NCI-H1105 treated with DMSO at 0.1 percent for 48 hours (cell line): ENCODE measurements at regions not wholly inside any gene's neighbourhood (a gene's known extent, or its start where the extent isn't known, plus 50 kb on each side); places are given as distances from the start of the nearest gene placed in this dataset.
"Not testable (repeated sequence)": the region's sequence is repeated elsewhere in the genome, so short reads cannot be mapped to it uniquely, and the experiment has no call there.

Experiments used
- DNase-seq: peaks from one replicate; lab custom pipeline; 2025; lab: John Stamatoyannopoulos, UW

DNA sequence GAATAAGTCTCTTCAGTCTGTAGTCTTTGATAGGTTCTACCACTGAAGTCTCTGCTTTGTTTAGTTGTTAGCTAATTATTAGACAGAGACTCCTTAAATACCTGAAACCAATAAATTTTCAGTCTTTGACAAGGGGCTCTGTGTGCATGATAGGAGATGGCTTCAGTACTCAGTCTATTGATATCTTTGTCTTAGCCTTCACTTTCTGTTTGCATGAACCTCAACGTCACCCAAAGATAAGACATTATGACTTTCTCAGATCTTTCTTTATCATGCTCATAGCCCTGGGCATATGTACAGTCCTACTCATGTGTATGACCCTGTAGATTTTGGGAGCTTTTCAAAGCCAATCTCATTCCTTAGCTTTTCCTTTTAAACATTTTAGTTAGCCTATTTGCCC, 183.5 kb upstream of the GCFC2 start:
- no peak for DNase-seq

DNA sequence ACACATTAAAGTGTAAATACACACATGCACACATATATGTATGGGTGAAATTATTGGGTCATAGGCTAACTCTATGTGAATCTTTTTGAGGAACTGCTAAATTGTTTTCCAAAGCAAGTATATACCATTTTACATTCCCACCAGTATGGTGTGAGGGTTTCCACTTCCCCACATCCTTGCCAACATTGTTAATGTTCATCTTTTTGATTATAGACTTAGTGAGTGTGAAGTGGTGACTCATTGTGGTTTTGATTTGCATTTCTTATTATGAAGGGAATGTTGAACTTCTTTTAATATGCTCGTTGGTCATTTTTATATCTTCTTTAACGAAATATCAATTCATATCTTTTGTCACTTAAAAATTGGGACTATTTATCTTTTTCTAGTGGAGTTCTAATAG, 181.8 kb upstream of the GCFC2 start:
- DNase-seq: no peak

GRCh38 chr2:75882530-75882929, 171.8 kb upstream of the GCFC2 start:
- no peak for DNase-seq

- DNase-seq: not testable (repeated sequence)
These were observed 164.9 kb upstream of the GCFC2 start for GRCh38 chr2:75875606-75876005.

DNA sequence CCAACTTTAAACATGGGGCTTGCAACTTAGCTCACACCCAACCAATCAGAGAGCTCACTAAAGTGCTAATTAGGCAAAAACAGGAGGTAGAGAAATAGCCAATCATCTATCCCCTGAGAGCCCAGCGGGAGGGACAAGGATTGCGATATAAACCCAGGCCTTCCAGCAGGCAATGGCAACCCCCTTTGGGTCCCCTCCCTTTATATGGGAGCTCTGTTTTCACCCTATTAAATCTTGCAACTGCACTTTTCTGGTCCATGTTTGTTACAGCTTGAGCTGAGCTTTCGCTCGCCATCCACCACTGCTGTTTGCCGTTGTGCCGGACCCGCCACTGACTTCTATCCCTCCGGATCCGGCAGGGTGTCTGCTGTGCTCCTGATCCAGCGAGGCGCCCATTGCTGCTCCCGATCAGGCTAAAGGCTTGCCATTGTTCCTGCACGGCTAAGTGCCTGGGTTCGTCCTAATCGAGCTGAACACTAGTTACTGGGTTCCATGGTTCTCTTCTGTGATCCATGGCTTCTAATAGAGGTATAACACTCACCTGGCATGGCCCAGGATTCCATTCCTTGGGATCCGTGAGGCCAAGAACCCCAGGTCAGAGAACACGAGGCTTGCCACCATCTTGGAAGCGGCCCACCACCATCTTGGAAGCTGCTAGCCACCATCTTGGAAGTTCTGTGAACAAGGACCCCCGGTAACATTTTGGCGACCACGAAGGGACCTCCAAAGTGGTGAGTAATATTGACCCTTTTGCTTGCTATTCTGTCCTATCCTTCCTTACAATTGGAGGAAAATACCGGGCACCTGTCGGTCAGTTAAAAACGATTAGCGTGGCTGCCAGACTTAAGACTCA, 161.3 kb upstream of the GCFC2 start:
- DNase-seq: not testable (repeated sequence)

DNA sequence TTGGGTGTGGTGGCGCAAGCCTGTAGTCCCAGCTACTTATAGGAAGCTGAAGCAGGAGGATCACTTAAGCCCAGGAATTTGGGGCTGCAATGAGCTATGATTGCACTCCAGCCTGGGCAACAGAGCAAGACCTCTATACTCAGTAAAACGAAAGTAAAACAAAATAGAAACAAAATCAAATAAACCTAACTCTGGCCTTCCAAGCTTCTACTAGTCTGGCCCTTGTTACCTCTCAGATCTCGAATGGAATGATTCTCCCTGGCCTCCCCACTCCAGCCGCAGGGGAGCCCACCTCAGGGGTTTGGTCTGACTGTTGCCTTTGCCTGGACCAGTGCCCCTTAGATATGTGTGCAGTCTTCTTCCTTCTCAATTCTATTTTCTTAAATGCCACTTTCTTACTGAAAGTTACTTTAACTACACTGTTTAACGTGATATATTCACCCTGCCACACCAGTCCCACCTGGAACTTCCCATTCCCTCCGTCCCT, 160.0 kb upstream of the GCFC2 start:
- no peak for DNase-seq

GRCh38 chr2:75870133-75870532, 159.4 kb upstream of the GCFC2 start:
- DNase-seq: no peak

GRCh38 chr2:75865702-75866101, 155.0 kb upstream of the GCFC2 start:
- DNase-seq: no peak

GRCh38 chr2:75865083-75865482, 154.4 kb upstream of the GCFC2 start:
- no peak for DNase-seq

GRCh38 chr2:75862547-75862946, 151.8 kb upstream of the GCFC2 start:
- no peak for DNase-seq

- no peak for DNase-seq
These were observed 142.7 kb upstream of the GCFC2 start for GRCh38 chr2:75853436-75853835.

DNA sequence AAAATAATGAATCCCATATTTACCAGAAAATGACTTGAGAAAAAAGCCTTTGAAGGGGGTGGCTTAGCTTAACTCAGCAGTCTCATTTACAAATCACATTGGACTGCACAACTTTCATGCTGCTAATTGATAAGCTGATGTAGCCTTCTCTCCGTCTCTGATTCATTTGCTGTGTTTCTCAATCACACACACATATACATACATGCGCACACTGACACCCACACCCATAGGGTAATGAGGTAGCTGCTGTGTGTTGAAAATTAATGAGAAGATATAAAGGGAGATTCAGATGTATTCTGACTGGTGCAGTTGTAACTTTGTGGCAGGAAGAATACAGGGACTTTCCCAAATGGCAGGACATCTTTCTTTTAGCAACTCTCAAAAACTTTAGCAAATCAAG, 141.9 kb upstream of the GCFC2 start:
- DNase-seq: no peak

DNA sequence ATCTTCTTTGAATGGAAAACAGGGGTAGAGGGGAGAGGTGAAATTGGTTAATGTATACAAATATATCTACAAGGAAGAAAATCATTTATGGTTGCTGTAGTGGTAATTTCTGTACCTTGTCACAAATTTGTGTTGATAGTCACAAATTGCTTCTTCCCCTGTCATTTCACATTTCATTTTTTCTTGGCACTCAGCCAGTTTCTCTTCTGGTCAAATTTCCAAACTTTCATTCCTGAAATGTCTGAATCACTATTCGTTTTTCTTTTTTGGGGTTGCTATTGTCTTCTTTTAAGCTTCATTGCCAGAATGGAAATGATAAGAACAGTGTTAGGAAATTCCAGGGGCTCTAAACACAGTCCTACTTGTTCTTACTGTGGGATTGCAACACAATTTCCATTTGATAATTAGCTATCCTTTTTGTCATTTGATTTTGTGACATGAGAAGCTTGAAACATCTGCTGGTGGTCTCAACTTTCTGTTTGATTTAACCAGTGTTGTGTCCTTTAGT, 136.0 kb upstream of the GCFC2 start:
- no peak for DNase-seq

GRCh38 chr2:75844651-75845050, 133.9 kb upstream of the GCFC2 start:
- DNase-seq: no peak

DNA sequence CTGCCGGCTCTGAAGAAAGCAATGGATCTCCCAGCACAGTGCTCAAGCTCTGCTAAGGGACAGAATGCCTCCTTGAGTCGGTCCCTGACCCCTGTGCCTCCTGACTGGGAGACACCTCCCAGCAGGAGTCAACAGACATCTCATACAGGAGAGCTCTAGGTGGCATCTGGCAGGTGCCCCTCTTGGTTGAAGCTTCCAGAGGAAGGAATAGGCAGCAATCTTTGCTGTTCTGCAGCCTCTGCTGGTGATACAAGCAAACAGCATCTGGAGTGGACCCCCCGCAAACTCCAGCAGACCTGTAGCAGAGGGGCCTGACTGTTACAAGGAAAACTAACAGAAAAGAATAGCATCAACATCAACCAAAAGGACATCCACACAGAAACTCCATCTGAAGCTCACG, 123.9 kb upstream of the GCFC2 start:
- not testable (repeated sequence) for DNase-seq

DNA sequence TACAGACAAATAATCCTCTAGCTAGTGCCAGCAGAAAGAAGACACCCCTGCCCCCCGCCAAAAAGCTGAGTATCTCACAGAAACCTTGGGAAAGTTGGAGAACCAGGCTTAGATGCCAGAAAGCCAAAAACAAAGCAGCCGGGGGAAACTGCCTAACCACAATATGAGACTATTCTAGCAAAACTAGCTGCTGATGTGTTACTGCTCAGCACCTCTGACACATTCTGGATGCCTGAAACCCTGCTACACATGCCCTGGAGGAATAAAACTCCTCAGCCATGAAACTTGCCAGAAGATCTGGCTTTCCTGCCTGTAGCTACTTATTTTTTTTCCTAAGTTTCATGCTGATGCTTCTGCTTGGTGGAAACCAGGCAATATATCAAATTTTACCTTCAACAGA, 122.7 kb upstream of the GCFC2 start:
- no peak for DNase-seq

DNA sequence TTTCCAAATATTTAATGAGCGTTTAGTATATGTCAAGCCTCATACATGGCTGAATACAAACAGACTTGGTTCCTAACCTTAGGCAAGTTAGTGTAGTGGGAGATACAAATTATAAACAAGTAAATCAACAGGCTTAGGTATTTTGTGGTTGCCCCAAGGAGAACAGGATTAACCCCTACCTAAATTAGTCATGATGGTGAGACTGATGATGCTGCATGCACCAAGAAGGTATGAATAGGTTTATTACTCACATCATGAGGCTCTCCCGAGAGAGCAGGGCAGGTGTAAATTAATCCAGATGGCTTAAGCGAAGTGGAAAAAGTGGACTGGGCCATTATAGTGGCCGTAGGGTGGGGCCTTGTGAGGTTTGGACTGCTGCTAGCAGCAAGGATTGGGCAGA, 118.1 kb upstream of the GCFC2 start:
- DNase-seq: no peak

- DNase-seq: not testable (repeated sequence)
These were observed 112.8 kb upstream of the GCFC2 start for GRCh38 chr2:75823515-75823914.

GRCh38 chr2:75822336-75822735, 111.6 kb upstream of the GCFC2 start:
- no peak for DNase-seq

- no peak for DNase-seq
These were observed 110.0 kb upstream of the GCFC2 start for GRCh38 chr2:75820693-75821092.

GRCh38 chr2:75810611-75811330, 100.1 kb upstream of the GCFC2 start:
- no peak for DNase-seq

- DNase-seq: no peak
These were observed 98.2 kb upstream of the GCFC2 start for GRCh38 chr2:75808793-75809535.
